Glomerular visceral epithelial cell (primary cell): ENCODE measurements at regions not wholly inside any gene's neighbourhood (a gene's known extent, or its start where the extent isn't known, plus 50 kb on each side); places are given as distances from the start of the nearest gene placed in this dataset.

ENCODE experiments used
- DNase-seq: peaks from one replicate; pipeline ENCODE4 v3.0.0-alpha.2; 2016; ENCODE audit errors: extremely low spot score

- no peak for DNase-seq
Measured at GRCh38 chr1:201610858-201611257, 71.9 kb downstream of the NAV1 start.

- DNase-seq: no peak
Measured at GRCh38 chr1:201612645-201613044, 73.7 kb downstream of the NAV1 start.

- no peak for DNase-seq
Measured at GRCh38 chr1:201614262-201615015, 75.5 kb downstream of the NAV1 start.

- DNase-seq: no peak
Measured at GRCh38 chr1:201617157-201617556, 78.2 kb downstream of the NAV1 start.

- DNase-seq: no peak
Measured at GRCh38 chr1:201618389-201618788, 79.5 kb downstream of the NAV1 start.

GRCh38 chr1:201618905-201619304, 80.0 kb downstream of the NAV1 start:
- no peak for DNase-seq

- DNase-seq: peak; percentile 69
Measured at GRCh38 chr1:201619513-201619912, 80.6 kb downstream of the NAV1 start.

- DNase-seq: no peak
Measured at GRCh38 chr1:201622353-201622752, 83.4 kb downstream of the NAV1 start.

- DNase-seq: no peak
Measured at GRCh38 chr1:201622824-201623223, 83.9 kb downstream of the NAV1 start.

GRCh38 chr1:201624741-201625225, 85.9 kb downstream of the NAV1 start:
- no peak for DNase-seq

- DNase-seq: peak; percentile 79
Measured at GRCh38 chr1:201625226-201625761, 86.4 kb downstream of the NAV1 start.

GRCh38 chr1:201625851-201626251, 86.9 kb downstream of the NAV1 start:
- no peak for DNase-seq

- DNase-seq: no peak
Measured at GRCh38 chr1:201626629-201627275, 87.8 kb downstream of the NAV1 start.

- no peak for DNase-seq
Measured at GRCh38 chr1:201628490-201628889, 89.6 kb downstream of the NAV1 start.

GRCh38 chr1:201630582-201630981, 91.7 kb downstream of the NAV1 start:
- no peak for DNase-seq

- DNase-seq: no peak
Measured at GRCh38 chr1:201631037-201631436, 92.1 kb downstream of the NAV1 start.

GRCh38 chr1:201632364-201632952, 93.5 kb downstream of the NAV1 start:
- DNase-seq: no peak

- DNase-seq: no peak
Measured at GRCh38 chr1:201633297-201633696, 94.4 kb downstream of the NAV1 start.

- DNase-seq: no peak
Measured at GRCh38 chr1:201633811-201634210, 94.9 kb downstream of the NAV1 start.

GRCh38 chr1:201634261-201634660, 95.3 kb downstream of the NAV1 start:
- peak; percentile 42 for DNase-seq

- DNase-seq: no peak
Measured at GRCh38 chr1:201636097-201636496, 97.2 kb downstream of the NAV1 start.

- DNase-seq: peak; percentile 24
Measured at GRCh38 chr1:201636510-201636971, 97.6 kb downstream of the NAV1 start.
